Activated naive CD4-positive, alpha-beta T cell treated with Interleukin-2 at 50 U/mL for 16 hours (primary cell): ENCODE measurements at regions not wholly inside any gene's neighbourhood (a gene's known extent, or its start where the extent isn't known, plus 50 kb on each side); places are given as distances from the start of the nearest gene placed in this dataset.
A peak's percentile ranks its signal among the peaks of the same experiment; 100 is the strongest.

Experiments
- DNase-seq: peaks from one replicate; pipeline ENCODE4 v3.0.0-alpha.2; 2020

GRCh38 chr14:71834284-71835204 lies 97.7 kb upstream of the RGS6 start:
- no peak for DNase-seq

DNA sequence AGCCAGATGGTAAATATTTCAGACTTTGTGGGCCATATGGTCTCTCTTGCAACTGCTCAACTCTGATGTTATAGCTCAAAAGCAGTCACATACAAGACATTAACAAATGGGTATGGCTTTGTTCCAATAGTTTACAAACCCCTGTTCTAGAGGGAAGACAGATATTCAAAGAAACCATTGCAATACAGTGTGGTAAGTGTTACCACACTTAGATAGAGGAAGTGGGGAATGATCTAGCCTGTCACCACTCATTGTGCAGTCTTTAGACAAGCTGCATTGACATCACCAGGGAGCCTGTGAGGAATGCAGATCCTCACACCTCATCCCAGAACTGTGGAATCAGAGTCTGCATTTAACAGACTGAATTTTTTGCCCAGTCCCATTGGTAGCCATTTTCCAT lies 80.0 kb upstream of the RGS6 start:
- DNase-seq: no peak

DNA sequence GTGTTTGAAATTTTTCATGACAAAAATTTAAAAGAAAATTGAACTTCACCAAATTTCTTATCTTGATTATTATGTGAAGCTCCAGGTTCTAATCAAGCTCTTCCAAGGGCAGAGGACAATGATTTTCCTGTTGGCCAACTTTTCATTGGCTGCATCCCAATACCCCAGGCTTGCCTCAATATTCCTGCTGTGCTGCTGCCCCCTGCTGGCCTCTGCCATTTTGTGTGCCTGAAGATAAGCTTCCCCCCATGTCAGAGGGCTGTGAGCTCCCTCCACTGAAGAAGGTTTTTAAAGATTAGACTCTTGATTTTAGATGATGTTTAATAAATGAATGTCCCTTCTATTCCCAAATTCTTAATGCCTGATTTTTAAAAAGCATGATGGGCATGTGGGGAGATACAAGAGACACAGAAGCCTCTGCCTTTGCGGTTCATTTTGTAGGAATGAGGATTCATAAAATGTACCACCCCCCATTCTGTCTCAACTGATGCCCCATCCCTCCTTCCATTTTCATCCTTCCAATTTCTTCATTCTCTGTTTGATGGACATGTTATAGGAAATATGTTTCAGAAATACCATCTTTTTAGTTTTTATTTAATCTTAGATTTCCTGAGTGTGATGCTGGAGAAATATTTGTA lies 76.7 kb upstream of the RGS6 start:
- DNase-seq: peak; percentile 43

GRCh38 chr14:71856199-71856919 lies 75.9 kb upstream of the RGS6 start:
- DNase-seq: no peak

- DNase-seq: no peak
Observed at GRCh38 chr14:71863049-71863448, 69.2 kb upstream of the RGS6 start.

DNA sequence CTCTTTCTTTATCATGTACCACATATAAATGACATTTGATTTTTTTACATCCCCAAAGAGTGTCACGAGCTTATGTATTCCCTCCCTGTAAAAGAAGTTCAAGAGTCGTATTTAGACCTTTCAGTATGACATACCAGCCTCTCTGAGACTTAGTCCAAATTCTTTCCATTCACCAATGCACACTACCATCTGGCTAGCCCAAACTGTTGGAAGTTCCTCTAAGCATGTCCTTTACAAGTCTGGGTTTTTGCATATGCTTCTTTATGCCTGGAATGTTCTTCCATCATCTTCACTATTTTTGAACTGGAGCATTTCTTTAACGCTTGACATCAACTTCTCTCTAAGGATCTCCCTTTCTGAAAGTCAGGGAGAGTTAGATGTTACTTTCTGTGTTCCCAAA lies 68.5 kb upstream of the RGS6 start:
- no peak for DNase-seq
